CD4-positive, alpha-beta T cell treated with Interleukin-1 beta for 1 hour (primary cell): ENCODE measurements at regions not wholly inside any gene's neighbourhood (a gene's known extent, or its start where the extent isn't known, plus 50 kb on each side); places are given as distances from the start of the nearest gene placed in this dataset.

ENCODE experiments used
- DNase-seq, 2 donors: peaks; one replicate each; pipeline ENCODE4 v3.0.0-alpha.2; 2020 to 2022

DNA sequence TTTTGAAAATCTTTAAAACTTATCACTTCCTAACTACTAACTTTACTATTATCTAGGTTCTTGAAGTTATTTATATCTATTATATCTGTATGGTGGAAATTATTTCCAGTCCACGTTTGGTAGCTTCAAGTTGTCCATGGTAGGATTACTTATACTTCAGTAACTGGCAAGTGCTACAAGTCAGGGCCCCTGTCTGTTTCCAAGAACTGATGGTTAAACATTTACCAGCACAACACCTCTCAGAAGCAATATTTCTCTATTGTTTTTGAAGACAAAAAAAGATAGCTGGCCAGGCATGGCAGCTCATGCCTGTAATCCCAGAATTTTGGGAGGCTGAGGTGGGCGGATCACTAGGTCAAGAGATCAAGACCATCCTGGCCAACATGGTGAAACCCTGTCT, 240.4 kb upstream of the RHOBTB1 start:
- no peak for DNase-seq

DNA sequence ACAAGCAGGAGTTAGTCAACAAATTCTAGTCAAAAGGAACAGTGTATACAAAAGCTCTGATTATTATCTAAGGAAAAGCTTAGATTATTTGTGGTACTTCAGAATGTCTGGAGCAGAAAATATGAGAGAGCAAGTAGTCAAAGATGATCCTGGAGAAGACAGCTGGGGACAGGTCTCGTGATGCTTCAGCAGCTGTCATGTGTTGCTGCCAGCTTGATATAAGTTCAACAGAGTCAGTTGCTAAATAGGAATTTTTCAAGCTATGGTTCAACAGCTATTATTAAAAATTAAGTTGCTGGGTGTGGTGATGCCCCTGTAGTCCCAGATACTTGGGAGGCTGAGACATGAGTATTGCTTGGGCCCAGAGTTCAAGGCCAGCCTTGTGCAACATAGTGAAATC, 240.0 kb upstream of the RHOBTB1 start:
- DNase-seq: no peak

- DNase-seq: no peak
Measured at GRCh38 chr10:61181832-61182231, 237.8 kb upstream of the RHOBTB1 start.

DNA sequence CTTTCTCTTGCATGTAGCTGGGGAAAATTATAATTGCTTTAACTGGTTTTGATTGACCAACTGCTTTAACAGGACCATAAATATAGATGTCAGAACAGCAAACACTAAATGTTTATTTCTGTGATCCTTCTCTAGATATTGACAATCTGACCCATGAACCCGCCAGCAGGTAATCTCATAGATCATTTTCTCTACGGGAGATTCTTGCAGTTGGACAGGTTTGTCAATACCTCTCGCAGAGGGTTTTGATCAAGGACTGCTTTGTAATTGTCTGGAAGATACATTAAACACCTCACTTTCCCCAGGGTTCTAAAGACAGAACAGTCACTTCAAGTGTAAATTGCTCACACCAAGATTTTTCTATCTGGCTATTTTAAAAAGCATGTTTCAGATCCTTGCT, 235.8 kb upstream of the RHOBTB1 start:
- no peak for DNase-seq

DNA sequence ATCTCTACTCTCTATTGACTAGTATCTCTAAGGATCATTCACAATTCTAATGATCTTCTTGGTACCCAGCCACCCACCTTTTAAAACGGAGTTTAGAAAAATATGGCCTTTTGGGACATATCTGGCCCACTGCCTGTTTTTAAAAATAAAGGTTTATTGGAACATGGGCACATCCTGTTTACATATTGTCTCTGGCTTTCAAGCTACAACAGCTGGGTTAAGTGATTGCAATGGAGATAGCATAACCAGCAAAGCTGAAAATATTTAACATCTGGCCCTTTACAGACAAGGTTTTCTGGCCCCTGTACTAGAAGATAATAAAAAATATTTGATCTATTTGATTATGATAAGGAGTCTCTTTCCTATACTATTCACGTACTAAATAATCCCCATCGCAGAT, 232.4 kb upstream of the RHOBTB1 start:
- no peak for DNase-seq

GRCh38 chr10:61175316-61175715, 231.3 kb upstream of the RHOBTB1 start:
- no peak for DNase-seq

DNA sequence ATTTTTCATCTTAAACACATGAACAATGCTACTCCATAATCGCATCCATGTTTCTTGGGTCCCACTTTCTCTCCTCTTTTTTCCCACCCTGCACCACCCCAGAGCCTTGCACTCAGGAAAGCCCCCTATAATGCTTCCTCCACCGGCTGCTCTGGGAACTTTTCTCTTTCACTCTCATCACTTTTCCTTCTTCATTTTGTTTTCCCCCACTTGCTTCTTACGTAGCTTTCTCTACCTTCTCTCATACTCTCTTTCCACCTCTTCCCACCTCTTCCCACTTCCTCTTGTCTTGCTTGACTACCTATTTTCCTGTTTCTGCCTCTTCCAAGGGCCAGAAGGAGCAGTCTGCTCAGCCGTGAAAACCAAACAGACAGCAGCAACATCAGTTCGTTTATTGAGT, 229.5 kb upstream of the RHOBTB1 start:
- DNase-seq: no peak

DNA sequence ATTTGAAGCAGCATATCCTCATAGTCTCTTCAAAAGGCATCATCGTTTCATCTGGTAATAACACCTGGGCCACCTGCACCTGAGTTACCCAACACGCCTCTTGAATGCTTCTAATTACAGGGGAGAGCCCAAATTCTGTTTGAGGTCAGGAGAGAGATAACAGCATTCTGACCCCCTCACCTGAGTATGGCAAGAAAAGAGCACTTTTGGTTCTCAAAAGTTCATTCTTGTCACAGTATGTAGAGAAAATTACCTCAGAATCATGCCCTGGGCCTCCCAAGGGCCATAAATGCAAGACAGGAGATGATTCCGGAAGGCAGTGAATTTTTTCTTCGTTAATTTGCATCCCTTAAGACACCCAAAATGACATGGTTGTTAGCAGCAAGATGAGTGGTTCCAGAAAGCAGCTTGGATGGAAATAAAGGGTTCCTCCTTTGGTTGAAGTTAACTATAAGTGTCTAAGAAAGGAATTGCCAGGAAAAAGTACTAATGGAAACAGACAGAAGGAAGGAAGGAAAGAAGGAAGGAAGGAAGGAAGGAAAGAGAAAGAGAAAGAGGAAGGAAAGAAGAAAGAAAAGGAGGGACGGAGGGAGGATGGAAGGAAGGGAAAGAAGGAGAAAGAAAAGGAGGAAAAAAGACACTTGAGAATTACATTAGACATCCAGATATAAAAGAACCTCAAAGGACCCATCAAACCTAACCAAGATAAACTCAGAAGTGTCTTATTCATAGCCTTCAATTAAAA, 228.4 kb upstream of the RHOBTB1 start:
- DNase-seq: no peak

- DNase-seq: no peak
Measured at GRCh38 chr10:61170594-61170993, 226.6 kb upstream of the RHOBTB1 start.

DNA sequence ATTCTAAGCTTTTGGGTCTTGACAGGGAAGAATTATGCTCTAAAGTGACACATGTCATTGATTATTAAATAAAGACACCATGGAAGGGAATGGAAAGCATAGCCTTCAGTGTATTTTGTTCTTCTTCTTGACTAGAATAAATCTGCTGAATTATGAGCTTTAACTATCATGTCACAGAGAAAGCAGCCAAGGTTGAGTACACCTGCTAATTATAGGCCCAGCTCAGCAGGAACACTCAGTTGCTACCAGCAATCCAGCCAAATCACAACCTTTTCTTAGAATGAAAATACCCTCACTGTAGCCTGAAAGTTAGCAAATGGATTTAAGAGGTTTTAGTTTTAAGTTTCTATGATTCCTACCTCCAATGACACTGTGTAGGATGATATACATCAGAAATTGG, 225.3 kb upstream of the RHOBTB1 start:
- no peak for DNase-seq

DNA sequence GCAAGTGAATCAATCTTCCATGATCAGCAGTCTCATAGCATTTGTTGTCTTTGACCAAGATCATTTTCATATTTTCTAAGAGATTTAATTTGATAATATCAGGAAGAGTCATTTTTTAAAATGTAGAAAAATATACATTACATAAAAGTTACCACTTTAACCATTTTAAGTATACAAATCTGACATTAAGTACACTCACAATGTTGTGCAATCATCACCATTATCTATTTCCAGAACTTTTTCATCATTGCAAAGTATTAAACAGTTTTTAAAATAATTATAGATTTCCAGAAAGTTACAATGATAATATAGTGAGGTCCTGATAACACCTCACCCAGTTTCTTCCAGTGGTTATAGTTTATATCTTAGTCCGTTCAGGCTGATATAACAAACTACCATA, 222.5 kb upstream of the RHOBTB1 start:
- DNase-seq: no peak

- DNase-seq: no peak
Measured at GRCh38 chr10:61166065-61166464, 222.1 kb upstream of the RHOBTB1 start.

DNA sequence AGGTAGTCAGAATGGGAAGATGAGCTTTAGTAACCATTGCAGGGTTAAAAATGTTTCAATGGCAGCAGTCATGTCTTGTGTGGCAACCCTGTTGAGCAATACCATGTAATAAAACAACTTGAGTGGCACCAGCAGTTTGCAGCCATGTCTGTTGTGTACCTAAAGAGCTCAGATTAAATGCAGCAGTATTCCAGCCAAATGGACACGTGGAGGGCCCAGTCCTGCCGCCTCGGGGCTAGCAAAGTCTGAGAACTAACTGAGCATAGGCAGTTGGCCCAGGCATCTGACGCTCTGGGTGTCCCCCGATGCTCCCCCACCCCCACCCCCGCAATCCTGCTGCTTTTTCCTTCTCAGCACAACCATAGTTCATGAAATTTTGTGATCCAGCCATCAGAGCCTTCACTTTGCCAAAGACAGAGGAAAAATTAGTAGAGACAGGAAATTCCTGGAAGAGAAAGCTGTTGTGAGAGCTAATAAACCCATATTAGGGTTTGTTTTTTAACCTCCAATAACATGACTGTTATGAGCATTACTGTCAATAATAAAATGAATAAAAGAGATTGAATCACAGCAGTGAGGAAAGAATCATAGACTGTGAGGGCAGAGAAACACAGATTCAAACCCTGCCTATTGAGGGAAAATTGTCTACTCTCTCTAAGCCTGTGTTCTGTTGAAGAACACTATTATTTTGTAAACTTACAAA, 220.6 kb upstream of the RHOBTB1 start:
- DNase-seq: no peak

DNA sequence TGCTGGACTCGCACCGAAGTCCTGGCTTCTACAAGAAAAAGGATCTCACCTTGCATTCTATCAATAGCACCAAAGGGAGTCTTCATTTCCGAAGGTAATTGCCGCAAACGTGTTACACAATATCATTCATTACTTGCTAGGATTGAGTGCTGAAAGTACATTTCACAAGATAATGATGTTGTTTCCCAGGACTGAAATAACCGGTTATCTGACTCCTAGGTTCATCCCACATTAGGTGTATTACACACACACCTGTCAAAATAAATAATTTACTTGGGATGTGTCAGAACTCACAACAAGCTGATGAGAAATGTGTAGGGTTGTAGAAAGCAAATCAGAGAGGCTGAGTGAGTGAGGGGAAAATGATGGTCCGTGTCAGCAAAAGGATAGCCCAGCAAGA, 219.4 kb upstream of the RHOBTB1 start:
- no peak for DNase-seq

GRCh38 chr10:61160253-61160652, 216.3 kb upstream of the RHOBTB1 start:
- DNase-seq: no peak

DNA sequence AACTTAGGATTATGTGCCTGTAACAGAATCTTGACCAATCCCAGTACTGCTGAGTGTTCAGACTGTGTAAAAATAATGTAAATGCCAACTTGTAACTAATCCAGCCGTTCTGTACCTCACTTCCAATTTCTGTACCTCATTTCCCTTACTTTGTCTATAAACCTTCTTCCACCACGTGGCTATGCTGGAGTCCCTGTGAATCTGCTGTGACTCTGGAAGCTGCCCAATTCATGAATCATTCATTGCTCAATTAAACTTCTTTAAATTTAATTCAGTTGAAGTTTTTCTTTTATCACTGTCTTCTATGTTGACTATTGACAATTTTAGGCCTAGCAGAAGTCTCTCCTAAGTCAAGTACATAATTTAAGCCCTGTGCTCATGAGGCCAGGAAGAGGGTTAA, 215.3 kb upstream of the RHOBTB1 start:
- DNase-seq: no peak

GRCh38 chr10:61157182-61157581, 213.2 kb upstream of the RHOBTB1 start:
- no peak for DNase-seq

DNA sequence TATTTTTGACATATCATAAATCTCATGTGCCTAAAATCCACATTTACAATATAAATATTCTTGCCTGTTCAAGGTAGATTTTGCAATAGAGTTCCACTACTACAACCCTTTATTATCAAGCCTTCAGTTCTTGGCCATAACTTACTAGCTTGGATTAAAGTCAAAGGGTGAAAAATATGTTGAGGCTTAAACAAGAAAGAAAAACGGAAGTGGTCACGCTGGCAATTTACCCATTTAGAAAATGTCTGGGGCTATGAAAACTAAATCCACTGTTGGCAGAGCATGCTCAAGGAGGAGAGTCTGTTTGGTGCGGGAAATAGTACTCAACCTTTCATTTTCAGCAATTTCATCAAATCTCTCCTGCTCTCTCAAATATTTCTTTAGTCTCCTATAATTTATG, 209.8 kb upstream of the RHOBTB1 start:
- no peak for DNase-seq

GRCh38 chr10:61151059-61151458, 207.1 kb upstream of the RHOBTB1 start:
- DNase-seq: no peak

GRCh38 chr10:61148451-61148850, 204.5 kb upstream of the RHOBTB1 start:
- DNase-seq: no peak

DNA sequence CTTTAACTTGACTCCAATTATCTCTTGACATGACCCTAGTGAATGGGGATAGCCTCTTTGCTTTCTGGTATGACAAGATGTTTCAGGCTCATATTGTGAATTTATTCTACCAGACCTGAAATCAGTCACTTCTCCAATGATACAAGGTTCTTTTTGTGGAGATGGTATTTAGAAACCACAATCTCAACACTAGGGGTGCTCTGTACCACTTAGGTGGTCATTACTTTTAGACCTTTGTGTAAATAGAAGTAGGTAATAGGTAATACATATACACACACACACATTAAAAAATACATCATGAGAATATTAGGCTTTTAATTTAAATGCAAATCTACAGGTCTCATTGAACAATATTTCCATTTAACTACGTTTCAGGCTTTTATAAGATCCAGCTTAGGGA, 199.0 kb upstream of the RHOBTB1 start:
- DNase-seq: no peak

DNA sequence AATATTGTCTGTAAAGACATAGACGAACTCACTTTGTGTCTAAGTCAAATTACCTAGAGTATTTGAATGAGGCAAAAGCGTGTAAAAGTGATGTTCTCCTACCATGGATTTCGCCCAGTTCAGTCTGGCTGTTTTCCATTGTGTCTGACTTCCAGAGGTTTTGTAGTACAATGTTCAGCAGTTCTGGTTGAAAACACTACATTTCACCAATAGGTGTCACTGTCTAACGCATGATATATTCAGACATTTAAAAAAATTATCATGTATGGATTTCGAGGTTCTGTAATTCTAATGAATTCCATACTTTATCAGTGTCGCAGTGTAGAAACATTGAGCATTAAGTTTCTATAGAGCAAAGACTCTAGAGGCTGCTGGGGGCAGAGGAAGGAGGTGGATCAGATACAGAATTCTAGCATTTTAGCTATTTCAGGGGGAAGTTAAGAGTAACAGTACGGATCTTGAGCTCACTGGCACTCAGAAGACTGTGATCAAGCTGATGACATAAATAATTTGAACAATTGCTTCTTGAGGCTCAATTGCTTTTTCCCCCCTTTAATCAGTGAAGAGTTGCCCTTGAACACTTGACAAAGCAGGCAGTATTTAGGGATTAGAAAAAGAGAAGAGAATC, 196.9 kb upstream of the RHOBTB1 start:
- peak in 1 of 2 donors; percentile 28 for DNase-seq

- DNase-seq: no peak
Measured at GRCh38 chr10:61139592-61139953, 195.6 kb upstream of the RHOBTB1 start.
